SK-N-SH treated with all-trans-retinoic acid at 6 μM for 48 hours (cell line): ENCODE measurements at regions not wholly inside any gene's neighbourhood (a gene's known extent, or its start where the extent isn't known, plus 50 kb on each side); places are given as distances from the start of the nearest gene placed in this dataset.

ENCODE experiments used
- ARNTL ChIP-seq: fragments of 450-650 bp; formaldehyde crosslinking; IDR thresholded peaks from 2 replicates; pipeline ENCODE4 v1.5.0; 2020; ENCODE audit warnings: low read depth, mild to moderate bottlenecking, moderate library complexity, borderline replicate concordance
- GLIS3 ChIP-seq: fragments of 250-450 bp; sonication (Bioruptor Pico); IDR thresholded peaks from 2 replicates; pipeline ENCODE4 v1.5.0; 2020; ENCODE audit warnings: mild to moderate bottlenecking, moderate library complexity
- OSR1 ChIP-seq: fragments of 250-450 bp; sonication (Bioruptor Pico); IDR thresholded peaks from 2 replicates; pipeline ENCODE4 v1.8.0; 2022; ENCODE audit warnings: moderate library complexity, mild to moderate bottlenecking, inconsistent platforms
- TF ChIP-seq, protein P1 (sequence below): fragments of 250-450 bp; sonication (Bioruptor Pico); IDR thresholded peaks from 2 replicates; pipeline ENCODE4 v1.8.0; 2020; ENCODE audit warnings: mild to moderate bottlenecking, moderate library complexity, borderline replicate concordance

DNA sequence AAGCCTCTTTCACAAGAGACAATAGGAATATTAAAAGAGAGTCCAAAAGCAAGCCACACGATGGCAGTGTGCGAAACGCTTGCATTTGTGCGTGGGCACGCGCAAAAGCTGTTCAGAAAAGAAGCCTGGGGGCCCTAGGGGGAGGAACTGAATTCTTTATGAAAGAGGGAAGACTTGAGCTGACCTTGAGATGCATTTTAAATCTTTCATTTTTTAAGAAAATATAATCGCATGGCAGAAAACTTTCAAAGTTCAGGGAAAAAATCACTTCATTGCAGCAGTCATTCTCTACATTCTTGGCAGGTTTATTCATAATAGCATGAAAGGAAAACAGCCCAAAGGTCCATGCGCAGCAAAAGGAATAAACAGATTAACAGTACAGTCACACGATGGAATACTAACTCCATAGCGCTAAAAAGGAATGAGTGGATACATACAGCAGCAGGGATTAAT, 206.5 kb upstream of the PRKCQ start:
- TF ChIP-seq ARNTL (CRISPR knock-in tag) (no peak), GLIS3 (CRISPR knock-in tag) (no peak), OSR1 (no peak)
- TF ChIP-seq, protein P1, sequence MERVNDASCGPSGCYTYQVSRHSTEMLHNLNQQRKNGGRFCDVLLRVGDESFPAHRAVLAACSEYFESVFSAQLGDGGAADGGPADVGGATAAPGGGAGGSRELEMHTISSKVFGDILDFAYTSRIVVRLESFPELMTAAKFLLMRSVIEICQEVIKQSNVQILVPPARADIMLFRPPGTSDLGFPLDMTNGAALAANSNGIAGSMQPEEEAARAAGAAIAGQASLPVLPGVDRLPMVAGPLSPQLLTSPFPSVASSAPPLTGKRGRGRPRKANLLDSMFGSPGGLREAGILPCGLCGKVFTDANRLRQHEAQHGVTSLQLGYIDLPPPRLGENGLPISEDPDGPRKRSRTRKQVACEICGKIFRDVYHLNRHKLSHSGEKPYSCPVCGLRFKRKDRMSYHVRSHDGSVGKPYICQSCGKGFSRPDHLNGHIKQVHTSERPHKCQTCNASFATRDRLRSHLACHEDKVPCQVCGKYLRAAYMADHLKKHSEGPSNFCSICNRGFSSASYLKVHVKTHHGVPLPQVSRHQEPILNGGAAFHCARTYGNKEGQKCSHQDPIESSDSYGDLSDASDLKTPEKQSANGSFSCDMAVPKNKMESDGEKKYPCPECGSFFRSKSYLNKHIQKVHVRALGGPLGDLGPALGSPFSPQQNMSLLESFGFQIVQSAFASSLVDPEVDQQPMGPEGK (CRISPR knock-in tag) = no peak
